ENCODE measurements at regions not wholly inside any gene's neighbourhood (a gene's known extent, or its start where the extent isn't known, plus 50 kb on each side); places are given as distances from the start of the nearest gene placed in this dataset.
"Not testable (repeated sequence)": the region's sequence is repeated elsewhere in the genome, so short reads cannot be mapped to it uniquely, and the experiment has no call there.

GRCh38 chr7:25069900-25070443 lies 55.1 kb downstream of the CYCS start:
- peak; percentile 68 for DNase-seq (ENCODE audit: low read depth)

GRCh38 chr7:25068502-25069213 lies 56.4 kb downstream of the CYCS start:
- no peak for DNase-seq (ENCODE audit: low read depth)

- no peak for DNase-seq (ENCODE audit: low read depth)
Measured at GRCh38 chr7:25067726-25068501, 57.1 kb downstream of the CYCS start.

GRCh38 chr7:25066253-25066652 lies 58.8 kb downstream of the CYCS start:
- no peak for DNase-seq (ENCODE audit: low read depth)

DNA sequence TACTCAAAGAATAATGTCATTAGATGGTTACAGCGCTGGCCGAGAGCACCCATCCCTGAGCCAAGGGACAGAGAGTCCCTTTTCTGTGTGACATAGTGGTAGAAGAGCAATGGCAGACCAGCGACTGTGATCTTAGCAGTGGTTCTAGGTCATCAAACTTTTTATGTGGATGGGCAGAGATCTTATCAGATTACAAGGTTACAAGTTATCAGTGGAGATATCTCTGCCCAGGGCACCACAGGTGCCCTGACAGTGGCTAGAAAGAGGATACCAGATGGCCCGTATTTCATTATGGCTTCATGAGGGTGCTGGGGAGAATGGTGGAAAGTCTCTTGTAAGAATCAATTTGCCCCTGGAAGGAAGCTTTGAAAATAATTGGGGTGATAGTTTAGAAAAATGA lies 62.7 kb downstream of the CYCS start:
- no peak for DNase-seq (ENCODE audit: low read depth)

GRCh38 chr7:25060487-25061055 lies 64.5 kb downstream of the CYCS start:
- no peak for DNase-seq (ENCODE audit: low read depth)

- no peak for DNase-seq (ENCODE audit: low read depth)
Measured at GRCh38 chr7:25059576-25059975, 65.5 kb downstream of the CYCS start.

- no peak for DNase-seq (ENCODE audit: low read depth)
Measured at GRCh38 chr7:25056368-25056767, 68.7 kb downstream of the CYCS start.

- no peak for DNase-seq (ENCODE audit: low read depth)
Measured at GRCh38 chr7:25055520-25056220, 69.4 kb downstream of the CYCS start.

- DNase-seq (ENCODE audit: low read depth): no peak
Measured at GRCh38 chr7:25054819-25055519, 70.1 kb downstream of the CYCS start.

- DNase-seq (ENCODE audit: low read depth): no peak
Measured at GRCh38 chr7:25050223-25050622, 70.2 kb upstream of the OSBPL3 start.

- no peak for DNase-seq (ENCODE audit: low read depth)
Measured at GRCh38 chr7:25048444-25048834, 68.5 kb upstream of the OSBPL3 start.

DNA sequence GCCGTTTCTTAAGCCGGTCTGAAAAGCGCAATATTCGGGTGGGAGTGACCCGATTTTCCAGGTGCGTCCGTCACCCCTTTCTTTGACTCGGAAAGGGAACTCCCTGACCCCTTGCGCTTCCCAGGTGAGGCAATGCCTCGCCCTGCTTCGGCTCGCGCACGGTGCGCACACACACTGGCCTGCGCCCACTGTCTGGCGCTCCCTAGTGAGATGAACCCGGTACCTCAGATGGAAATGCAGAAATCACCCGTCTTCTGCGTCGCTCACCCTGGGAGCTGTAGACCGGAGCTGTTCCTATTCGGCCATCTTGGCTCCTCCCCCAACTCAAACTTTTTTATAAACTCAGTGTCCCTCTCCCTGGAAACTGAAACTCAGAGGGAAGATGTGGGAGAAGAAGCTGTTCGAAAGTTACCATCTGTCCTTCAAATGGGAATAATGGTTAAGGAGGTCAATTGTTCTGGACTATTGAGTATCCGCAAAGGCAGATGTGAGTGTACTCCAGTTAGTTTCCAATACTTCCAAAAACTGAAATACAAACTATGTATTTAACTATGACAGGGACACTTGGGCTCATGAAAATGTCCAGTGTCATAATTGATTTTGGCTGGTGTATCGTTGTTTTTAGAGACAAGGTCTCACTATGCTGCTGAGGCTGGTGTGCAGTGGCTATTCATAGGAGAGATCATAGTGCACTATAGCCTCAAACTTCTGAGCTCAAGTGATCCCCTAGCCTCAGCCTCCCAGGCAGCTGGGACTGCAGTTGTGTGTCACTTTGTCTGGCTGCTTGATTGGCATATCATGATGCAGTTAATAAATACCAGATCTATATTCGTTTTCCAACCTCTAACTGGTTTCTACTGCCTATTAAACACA lies 67.8 kb upstream of the OSBPL3 start:
- DNase-seq (ENCODE audit: low read depth): not testable (repeated sequence)

DNA sequence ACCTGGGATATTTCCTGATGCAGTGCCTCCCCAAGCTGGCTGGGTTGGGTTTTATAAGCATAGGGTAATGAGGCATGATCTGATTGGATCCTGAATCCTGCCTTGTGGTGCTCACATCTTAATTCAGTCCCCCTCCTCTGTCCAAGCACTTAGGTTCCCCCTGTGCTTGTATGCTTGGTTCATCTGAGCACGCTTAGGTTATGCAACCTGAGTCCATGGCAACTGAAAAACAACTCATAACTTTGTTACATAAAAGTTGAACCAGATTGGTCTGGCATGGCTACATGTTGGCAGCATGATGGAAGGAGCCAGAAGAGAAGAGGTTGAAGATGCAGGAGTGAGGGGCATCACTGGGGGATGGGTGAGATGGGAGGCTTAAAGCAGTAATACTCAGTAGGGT lies 57.3 kb upstream of the OSBPL3 start:
- no peak for DNase-seq (ENCODE audit: low read depth)

DNA sequence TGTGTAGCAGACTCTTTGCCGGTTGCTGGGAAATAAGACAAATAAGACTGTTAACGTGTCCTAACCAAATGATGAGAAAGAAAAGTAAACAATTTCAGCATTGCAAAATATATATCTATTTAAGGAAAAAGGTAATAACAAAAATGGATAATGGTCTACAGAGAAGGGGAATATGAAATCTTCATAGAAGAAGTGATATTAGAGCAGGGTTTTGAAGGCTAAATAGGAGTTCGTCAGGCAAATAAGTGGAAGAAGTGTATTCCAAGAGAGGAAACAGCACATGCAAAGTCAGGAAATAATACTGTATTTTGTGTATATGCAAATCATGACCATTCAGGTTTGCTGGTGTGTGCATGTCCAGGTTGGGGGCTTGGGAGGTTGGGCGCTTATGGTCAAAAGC lies 55.3 kb upstream of the OSBPL3 start:
- no peak for DNase-seq (ENCODE audit: low read depth)

- no peak for DNase-seq (ENCODE audit: low read depth)
Measured at GRCh38 chr7:25034136-25034535, 54.2 kb upstream of the OSBPL3 start.

DNA sequence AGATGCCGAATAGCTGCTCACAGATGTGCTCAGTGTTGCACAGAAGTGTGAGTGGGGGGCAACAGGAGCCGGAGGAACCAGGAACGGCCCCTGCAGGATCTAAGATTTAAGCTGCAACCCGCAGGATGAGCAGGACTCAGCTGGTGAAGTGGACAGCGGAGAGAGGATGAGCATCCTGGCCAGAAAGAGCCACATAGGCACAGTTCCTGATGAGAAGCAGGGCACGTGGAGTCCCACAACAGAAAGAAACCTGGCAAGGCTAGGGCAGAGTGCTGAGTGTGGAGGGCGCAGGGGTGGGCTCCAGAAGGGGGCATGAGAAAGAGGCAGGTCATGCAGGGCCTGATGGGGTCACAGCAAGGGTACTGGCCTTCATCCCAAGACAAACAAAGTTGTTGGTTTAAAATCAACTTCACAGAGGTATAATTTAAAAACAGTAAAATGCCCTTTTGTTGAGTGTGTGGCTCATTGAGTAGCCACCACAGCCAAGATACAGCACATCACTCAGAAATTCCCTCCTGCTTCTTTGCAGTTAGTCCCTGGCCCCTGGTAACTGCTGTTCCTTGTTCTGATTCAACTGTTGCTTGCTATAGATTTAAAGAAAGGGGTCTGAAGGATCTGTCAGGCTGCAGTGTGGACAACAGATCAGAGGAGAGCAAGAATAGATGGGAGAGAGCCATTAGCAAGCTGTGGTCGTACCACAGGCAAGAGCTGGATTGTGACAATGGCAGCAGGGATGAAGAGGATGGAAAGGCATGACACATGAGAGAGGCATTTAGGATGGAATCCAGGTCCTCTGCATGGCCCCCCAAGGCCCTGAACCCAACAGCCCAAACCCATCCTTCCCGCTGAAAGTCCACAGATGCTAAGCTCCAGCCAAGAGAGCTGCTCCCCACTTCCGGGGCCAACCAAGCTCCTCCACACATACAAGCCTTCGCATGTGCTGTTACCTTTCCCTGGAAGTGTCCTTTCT lies 53.1 kb upstream of the OSBPL3 start:
- DNase-seq (ENCODE audit: low read depth): no peak

DNA sequence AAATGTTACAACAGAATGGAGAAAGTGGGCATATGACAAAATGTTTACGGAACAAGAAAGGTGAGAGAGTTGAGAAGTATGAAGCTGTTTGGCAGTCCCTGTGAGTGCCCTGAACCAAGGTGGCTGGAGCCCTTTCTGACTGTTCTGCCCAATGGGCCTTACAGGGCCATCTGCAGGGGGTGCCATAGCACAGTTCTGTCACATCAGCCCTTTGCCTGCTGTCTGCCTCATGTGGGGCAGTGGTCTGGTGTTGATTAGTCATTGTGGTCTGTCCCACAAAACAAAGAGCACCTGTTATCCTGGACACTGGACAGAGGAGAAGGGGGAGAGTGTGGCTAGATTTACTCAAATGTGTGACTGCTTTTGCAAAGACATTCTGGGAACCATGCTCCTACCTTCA lies 51.5 kb upstream of the OSBPL3 start:
- DNase-seq (ENCODE audit: low read depth): no peak

DNA sequence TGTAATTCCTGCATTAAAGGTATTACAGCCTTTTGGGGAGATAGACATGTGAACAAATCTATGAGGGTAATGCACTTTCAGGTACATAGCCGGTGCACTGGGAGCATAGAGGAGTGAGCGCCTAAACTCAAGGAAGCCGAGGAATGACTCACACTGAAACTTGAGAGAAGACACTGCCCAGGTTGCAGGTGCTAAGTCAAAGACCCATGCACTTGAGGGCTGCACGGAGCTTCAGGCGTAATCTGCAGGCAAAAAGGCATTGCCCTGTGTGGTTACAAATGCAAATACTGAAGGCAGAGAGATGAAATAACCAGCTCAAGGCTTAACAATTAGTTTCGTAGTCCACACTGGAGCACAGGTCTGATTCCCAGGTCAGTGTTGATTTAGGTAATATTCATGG lies 51.0 kb upstream of the OSBPL3 start:
- DNase-seq (ENCODE audit: low read depth): no peak

All from HS-5 (cell line).